ENCODE measurements at regions not wholly inside any gene's neighbourhood (a gene's known extent, or its start where the extent isn't known, plus 50 kb on each side); places are given as distances from the start of the nearest gene placed in this dataset.

GRCh38 chr1:19006837-19007271, 50.4 kb upstream of the IFFO2 start:
- no peak for TF ChIP-seq EP300 (IDR thresholded peaks at IDR 0.05; ENCODE audit: low read depth)
- TF ChIP-seq, protein P1, sequence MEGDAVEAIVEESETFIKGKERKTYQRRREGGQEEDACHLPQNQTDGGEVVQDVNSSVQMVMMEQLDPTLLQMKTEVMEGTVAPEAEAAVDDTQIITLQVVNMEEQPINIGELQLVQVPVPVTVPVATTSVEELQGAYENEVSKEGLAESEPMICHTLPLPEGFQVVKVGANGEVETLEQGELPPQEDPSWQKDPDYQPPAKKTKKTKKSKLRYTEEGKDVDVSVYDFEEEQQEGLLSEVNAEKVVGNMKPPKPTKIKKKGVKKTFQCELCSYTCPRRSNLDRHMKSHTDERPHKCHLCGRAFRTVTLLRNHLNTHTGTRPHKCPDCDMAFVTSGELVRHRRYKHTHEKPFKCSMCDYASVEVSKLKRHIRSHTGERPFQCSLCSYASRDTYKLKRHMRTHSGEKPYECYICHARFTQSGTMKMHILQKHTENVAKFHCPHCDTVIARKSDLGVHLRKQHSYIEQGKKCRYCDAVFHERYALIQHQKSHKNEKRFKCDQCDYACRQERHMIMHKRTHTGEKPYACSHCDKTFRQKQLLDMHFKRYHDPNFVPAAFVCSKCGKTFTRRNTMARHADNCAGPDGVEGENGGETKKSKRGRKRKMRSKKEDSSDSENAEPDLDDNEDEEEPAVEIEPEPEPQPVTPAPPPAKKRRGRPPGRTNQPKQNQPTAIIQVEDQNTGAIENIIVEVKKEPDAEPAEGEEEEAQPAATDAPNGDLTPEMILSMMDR (IDR thresholded peaks at IDR 0.05): no peak
- Histone ChIP-seq H3K27ac (peak overlapping the region in 2 of 4 donors; percentile 7 to 28), H3K36me3 (no peaks in the 10 kb centered on the region), H3K27me3 (no peaks in the 10 kb centered on the region), H3K4me1 (peaks cover 8 to 35% (median 29%) of the 10 kb centered on the region in 4 donors), H3K9me3 (no peaks in the 10 kb centered on the region), H3K4me3 (no peak overlapping the region)
- no peak for DNase-seq
- in situ Hi-C loops (cut with MboI; ENCODE audit: low pct_ligation_motif_present in 1 of 4, low pct_unique_long_range_greater_than_20kb in 1 of 4, low sequenced_read_pairs in 3 of 4) (no loop called here), intact Hi-C loops (cut with DNase I; ENCODE audit: low total_unique reads) (no loop called here)
- WGBS, 2 donors (ENCODE audit: low coverage in 1 of 2): 54% methylated on average over 2 of the region's 2 CpGs; no CpG with 5 or more reads in 1 of the 2 donors
